ENCODE measurements at regions not wholly inside any gene's neighbourhood (a gene's known extent, or its start where the extent isn't known, plus 50 kb on each side); places are given as distances from the start of the nearest gene placed in this dataset.

DNA sequence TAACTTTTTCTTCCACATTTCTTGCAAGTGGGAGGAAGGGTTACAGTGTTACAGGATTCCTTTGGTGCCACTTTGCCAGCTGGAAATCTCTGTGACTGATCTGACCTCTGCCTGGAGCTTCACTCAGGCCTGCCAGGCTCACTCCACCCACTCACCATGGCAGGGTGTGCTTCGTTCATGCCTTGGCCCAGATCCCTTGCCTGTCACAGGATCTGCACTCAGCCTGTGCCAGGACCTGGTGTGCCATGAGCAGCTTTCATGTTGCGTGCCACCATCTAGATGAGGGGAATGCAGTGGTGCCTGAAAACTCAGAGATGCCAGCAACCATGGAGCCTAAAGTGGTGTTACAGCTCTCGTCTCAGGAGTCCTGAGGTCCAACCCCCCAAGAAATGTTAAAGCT is 2596.4 kb downstream of the PCDH7 start:
- no peak for DNase-seq (ENCODE audit: low read depth)

DNA sequence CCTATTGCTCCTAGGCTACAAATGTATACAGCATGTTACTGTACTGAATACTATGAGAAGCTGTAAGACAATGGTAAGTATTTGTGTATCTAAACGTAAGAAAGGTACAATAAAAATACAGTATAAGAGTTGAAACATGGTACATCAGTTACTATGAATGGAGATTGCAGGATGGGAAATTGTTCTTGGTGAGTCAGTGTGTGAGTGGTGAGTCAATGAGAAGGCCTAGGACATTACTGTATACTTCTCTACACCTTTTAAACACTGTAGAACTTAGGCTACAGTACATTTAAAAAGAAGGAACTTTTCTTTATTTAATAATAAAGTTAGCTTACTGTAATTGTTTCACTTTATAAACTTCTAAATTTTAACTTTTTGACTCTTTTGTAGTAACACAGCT is 2603.2 kb downstream of the PCDH7 start:
- DNase-seq (ENCODE audit: low read depth) = peak; percentile 28

DNA sequence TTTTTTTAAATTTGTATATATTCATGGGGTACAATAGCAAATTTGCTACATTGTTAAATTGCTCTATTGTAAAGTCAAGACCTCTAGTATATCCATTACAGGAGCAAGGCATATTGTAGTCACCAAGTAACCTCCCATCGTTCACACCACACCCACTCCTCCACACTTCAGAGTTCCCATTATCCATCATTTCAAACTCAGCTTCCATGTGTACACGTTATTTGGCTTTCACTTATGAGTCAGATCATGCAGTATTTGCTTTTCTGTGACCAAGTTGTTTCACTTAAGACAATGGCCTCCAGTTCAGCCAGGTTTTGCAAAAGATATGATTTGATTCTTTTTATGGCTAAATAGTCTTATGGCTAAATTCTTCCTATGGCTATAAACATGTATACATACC is 2614.2 kb downstream of the PCDH7 start:
- no peak for DNase-seq (ENCODE audit: low read depth)

DNA sequence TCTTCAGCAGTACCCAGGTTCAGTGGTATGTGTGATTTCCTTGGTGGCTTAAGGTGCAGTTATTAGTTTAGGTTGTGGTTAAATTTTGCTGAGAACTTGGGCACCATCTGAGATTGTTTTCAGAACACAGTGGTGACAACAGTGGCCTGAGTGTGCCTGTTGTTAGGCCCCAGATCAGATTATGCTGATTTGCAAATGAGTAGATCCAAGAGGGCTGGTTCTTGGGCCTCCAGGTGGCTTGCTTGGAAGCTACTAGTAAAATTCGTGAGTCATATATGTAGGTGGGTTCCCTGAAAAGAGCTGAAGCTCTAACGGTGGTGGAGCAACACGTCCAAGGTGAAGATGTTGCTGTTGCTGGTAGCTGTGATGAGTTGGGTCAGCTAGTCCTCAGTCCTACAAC is 2619.6 kb downstream of the PCDH7 start:
- no peak for DNase-seq (ENCODE audit: low read depth)

DNA sequence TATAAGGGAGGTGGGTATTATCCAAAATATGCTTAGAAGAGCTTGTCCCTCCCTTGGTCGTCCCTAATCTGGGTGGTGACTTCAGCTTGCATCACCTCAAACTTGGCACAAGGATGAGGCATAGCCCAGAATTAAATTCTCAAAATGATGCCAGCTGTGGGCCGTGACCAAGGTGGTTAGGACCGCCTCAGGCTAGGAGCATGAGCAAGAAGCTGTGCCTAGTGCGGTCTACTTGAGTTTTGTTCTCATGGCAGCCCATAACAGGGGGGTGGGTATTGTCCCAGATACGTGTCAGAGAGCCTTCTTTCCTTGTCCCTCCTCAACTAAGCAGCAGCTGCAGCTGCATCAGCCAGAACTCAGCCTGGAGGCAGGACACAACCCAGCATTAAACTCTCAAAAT is 2620.0 kb downstream of the PCDH7 start:
- no peak for DNase-seq (ENCODE audit: low read depth)

DNA sequence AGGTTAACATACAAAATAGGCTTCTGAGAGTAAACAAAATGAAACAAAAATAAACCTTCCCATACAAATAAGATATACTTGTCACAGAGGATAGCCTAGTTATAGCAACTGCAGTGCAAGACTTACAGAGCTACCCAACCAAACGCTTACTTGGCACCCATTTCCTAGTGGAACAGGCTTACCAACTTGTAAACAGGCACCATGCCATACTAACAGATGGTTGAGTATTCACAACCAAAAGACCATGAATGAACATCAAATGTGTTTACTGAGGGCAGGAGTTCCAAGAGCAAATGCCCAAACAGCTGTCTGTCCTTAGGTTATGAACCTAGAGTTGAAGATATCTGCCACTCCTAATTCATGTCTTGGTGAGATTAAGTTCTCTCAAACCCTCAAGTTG is 2629.2 kb downstream of the PCDH7 start:
- DNase-seq (ENCODE audit: low read depth) = no peak

DNA sequence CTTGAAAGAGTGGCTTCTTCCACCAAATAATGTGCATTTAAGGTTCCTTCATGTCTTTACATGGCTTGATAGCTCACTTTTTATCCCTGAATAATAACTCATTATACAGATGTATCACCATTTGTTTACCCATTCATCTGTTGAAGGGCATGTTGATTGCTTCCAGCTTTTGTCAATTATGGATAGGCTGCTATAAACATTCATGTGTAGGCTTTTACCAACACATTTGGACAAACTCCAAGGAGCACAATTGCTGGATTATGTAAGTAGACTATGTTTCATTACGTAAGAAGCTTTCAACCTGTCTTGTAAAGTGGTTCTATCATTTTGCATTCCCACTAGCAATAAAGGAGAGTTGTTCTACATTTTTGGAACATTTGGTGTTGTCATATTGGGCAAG is 2637.0 kb downstream of the PCDH7 start:
- DNase-seq (ENCODE audit: low read depth) = no peak

DNA sequence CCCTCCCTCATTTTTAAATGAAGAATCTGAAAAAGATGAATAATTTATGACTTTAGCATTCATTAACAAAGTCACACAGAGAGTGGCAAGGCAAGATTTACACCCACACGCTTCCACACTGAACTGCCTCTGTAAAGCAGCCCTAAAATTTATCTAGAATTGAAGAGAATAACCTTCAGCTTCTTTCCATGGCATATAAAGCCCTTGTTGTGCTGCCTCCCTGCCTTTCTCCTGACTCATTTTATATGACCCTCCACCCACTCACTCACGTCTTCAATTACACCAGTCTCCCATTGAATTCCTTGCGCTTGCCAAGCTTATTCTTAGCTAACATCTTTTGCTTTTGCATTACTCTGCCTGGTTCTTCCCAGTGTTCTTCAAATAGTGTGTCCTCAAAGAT is 2649.3 kb downstream of the PCDH7 start:
- DNase-seq (ENCODE audit: low read depth) = peak; percentile 86

DNA sequence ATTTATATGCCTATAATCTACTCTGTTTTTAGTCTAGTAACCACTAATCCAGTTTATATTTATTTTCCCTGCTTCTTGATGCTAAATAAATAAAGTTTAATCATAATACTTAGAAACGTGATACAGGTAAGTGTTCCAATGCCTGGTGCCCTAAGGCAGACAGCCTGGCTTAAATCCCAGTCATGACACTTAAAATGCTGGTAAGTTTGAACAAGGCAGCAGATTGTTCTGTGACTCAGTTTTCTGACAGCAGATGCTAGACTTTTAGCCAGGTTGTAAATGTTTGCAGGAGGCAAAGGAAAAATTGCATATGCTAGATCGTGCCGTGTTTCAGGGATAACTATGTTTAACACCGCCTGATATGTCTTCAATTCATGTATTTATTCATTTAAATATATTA is 2661.6 kb downstream of the PCDH7 start:
- DNase-seq (ENCODE audit: low read depth) = no peak

DNA sequence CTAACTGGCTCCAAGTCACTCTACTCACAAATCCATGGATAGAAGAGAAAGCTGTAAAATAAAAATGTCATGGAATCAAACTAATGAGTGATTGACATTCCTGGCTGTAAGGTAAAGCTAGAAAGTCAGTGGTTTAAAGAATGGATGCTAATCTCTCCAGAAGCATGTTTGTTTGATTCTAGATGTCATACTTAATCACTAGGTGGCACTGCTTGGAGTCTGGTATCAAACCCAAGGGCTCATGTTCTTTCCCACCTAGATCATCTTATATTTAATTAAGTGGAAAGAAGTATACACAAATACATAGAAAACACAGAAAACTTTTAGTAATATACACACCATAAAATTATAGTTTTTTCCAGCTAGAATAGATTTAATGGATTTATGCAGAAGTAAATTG is 2666.6 kb downstream of the PCDH7 start:
- no peak for DNase-seq (ENCODE audit: low read depth)

DNA sequence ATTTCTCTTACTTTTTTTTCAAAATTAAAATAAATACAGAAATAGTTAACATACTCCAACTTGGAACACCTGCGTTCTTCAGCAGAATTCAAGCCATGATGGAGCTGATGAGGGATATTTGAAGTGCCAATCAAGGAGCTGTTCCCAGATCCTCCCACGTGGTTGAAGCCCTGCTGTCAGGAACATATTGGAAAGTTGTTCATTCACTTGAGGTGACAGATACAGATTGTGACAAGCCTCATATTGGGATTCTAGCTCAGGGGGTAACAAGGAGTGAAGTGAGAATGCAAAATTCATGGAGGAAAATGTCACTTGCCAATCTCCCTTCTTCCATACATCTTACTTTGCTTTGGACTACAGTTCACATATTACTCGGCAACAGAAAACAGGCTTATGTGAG is 2670.8 kb downstream of the PCDH7 start:
- no peak for DNase-seq (ENCODE audit: low read depth)

DNA sequence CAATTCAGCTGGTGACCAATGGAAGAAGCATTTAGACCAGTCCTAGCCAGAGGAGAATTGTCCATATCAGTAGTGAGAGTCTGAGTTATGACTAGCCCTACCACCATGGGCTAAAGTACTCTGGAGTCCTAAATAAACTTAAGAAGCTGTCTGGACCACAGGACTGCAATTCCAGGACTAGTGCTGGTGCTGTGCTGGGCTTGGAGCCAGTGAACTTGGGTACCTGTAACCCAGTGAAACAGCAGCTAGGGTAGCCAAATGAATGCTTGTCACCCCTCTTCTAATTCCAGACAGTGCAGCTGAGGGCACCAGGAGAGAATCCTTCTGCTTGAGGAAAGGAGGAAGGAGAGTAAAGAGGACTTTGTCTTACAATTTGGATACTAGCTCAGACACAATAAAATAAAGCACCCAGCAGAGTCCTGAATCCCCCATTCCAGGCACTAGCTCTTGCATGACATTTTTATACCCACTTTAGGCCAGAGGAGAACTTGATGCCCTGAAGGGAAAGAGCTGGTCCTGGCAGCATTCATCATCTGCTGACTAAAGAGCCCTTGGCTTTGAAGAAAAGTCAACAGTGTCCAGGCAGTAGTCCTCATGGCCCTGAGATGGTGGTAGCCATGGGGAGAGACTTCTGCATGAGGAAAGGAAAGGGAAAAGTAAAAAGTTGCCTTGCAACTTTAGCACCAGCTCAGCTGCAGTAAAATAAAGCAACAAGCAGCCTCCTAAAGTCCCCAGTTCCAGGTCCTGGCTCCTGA is 2675.7 kb downstream of the PCDH7 start:
- DNase-seq (ENCODE audit: low read depth) = peak; percentile 31

DNA sequence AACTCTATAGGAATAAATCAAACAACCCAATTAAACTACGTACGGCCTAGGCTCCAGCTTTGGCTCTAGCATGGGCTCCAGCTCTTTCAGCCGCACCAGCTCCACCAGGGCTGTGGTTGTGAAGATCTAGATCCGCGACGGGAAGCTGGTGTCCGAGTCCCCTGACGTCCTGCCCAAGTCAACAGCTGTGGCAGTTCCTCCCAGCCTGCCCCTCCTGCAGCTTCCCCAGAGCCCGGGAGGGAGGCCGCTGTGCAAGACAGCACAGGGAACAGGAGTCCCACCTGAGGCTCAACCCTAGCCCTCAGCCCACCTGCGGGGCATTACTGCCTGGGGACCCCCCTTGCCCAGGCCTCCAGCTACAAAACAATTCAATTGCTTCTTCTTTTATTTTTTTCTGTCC is 2680.3 kb downstream of the PCDH7 start:
- DNase-seq (ENCODE audit: low read depth) = no peak

DNA sequence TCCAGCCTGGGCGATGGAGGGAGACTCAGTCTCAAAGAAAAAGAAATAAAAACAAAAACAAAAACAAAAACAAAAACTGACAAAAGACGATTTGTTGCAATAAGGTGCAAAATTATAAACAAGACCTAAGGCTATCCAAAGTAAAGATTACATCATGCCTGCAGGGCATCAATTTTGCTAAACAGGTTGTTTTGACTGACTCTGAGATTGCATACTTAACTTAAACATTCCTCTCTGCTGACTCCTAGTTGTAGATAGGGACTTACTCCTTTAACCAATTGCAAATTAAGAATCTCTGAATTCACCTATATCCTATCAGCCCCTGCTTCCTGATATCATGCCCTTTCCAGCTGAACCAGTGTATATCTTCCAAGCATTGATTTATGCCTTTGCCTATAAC is 2687.3 kb downstream of the PCDH7 start:
- peak; percentile 8 for DNase-seq (ENCODE audit: low read depth)

DNA sequence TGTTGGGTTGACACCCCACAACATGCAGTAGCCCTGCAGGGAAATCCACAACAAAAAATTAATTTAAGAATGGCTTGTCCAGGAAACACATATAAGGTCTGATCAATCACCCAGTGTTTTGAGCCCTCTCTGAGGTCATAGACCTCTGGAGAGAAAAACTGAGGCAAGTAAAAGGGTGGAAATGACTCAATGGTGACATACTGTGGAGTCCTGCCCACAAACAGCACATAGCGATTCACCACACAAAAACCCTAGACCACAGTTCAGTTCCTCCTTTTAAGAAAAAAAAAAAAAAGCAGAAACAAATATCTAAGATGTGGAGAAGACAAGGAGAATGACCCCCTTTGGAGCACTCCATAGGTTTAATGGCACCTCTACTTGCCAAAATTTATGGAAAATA is 2691.0 kb downstream of the PCDH7 start:
- DNase-seq (ENCODE audit: low read depth) = peak; percentile 20

DNA sequence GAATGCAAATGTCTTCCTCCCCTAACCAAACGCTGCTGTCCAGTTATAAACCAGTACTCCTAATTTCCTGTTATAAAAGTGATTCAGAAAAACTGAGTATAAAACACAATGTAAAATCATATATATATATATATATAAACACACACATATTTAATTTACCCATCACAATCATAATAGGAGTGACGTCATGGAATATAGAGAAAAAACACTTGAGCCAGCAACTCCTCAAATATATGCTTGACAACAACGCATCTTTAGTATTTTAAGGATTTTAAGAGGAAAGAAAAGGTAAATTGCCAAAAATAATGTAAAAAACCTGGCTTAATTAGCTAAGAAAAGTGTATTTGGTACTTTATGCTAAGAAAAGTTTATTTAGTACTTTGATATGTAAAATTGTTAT is 2701.7 kb downstream of the PCDH7 start:
- DNase-seq (ENCODE audit: low read depth) = no peak

DNA sequence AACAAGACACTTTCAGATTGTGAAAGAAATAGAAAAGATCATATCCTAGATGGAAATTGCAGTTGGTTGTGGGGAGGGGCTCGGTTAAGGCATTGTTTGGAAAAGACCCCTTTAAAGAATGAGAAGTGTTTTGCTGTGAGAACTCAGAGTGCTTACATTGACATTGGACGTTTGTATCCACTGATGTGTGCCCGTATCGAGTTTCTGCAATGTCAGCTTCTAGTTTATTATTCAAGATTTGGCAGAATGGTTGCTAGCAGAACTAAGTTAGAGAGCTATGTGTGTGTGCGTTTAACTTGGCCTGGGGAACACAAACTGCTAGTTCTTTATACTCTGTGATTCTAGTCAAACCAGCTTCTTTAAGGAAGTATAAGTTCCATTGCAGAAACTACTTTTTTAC is 2702.5 kb downstream of the PCDH7 start:
- no peak for DNase-seq (ENCODE audit: low read depth)

DNA sequence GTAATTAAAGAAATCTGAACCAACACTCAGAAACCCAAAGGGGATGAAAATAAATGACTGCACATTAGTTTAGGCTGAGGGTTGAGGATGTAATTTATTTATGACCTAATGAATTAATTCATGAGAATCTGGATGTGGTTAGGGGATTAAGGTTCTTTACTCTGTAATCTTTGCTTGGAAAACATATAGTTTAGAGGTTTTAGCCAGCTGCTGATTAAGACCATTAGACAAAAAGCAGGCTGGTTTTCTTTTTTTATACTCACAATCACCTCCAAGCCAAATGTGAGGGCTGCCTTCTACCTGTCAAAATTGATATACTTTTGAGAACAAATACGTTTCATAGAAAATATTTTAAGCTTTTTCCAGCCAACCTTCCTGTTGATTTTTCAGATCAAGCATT is 2705.8 kb downstream of the PCDH7 start:
- DNase-seq (ENCODE audit: low read depth) = peak; percentile 50

DNA sequence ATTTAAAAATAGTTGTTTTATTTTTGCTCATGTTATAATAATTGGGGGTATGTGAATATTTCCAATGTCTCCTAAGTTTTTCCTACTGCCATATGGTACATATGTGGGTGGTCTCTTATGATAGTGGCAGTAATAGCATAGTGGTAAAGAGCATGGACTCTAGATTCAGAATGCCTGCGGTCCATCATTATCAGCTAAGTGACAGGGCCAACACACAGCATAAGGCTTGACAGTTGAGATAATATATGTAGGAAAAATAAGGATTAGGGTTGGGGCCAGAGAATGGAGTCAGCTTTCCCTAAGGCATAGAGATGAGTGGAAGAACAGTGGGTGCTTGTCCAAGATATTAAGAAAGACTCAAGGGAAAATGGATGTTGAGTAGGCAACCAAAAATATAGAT is 2707.5 kb downstream of the PCDH7 start:
- no peak for DNase-seq (ENCODE audit: low read depth)

DNA sequence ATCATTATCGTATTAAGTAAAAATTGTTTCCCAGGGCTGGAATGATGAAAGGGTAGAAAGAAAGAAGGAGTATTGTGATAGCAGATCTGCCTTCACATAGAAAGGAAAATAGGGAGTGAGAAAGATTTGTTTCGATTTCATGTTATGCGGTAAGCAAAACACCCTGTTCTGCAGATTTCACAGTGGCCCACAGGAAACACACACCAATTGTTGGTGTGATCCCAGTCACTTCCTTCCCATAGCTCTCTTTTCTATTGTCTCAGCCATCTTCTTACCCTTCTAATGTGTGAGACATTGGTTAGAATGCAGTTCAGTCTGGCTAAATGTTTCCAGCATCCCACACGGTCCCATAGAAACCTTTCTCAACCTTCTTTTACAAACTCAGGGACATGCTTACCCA is 2709.8 kb downstream of the PCDH7 start:
- DNase-seq (ENCODE audit: low read depth) = no peak

DNA sequence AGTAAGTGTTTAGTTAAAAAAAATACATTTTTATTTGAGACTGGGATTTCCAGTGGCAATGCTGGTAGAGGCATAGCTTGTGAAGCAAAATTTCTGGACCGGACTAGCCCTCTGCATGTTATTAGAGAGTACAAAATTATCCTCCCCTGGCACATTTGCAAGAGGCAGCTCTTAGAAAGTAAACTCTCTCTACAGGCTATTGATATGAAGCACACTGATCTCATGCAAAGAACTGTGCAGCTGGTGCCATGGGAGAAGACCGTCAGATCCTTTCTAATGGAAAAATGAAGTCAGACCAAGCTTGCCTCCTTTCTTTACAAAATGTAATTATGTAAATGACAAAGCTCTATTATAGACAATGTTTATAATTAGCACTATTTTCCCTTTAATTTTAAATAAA is 2717.2 kb downstream of the PCDH7 start:
- no peak for DNase-seq (ENCODE audit: low read depth)

DNA sequence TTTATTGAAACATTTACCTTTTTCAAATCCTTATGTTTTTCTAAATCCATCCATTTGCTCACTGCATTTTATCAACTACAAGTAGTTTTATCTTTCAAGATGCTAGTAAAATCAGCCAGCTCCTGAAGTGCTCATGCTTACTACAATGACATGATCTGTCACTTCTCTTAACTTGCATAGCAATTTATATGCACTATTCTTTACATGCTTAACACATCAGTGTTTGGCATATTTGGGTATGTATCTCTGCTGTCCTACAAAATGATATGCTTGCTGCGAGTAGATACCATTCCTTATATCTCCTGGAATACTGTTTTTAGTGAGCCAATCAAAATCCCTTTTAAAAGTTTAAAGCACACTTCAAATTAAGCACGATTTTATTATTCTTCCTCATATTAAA is 2726.8 kb downstream of the PCDH7 start:
- DNase-seq (ENCODE audit: low read depth) = no peak

DNA sequence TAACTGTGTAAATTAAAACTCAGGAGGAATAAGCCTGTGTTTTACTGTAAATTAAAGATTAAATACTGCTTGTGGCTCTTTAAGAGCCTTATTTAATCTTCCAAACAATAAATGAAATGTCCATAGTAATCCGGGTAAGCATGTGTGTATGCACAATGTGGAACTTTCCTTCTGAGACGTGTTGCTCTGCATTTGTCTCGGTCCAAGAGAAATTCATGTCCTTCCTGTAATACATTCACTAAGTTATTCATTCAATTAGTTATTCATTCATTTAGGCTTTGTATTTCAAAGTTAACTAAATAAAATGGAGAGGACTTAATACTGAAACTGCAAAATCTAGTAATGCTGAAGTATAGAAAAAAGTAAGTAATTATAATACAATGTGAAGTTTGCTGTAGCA is 2728.8 kb downstream of the PCDH7 start:
- no peak for DNase-seq (ENCODE audit: low read depth)

DNA sequence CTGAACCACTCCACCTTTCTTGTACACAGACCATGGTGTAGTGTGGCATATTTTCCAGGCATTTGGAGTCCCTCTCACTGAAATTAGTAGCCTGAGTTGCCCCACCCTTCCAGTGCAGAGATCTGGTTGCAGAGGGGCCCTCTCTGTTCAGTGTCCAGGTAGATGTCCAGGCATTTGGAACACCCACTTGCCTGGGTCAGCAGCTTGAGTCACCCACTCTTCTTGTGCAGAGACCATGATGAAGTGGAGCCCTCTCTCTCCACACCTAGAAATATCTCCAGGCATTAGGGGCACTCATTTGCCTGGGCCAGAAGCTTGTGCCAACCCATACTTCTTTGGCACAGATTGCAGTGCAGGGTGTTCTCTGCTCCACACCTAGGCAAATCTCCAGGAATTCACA is 2733.3 kb downstream of the PCDH7 start:
- no peak for DNase-seq (ENCODE audit: low read depth)

DNA sequence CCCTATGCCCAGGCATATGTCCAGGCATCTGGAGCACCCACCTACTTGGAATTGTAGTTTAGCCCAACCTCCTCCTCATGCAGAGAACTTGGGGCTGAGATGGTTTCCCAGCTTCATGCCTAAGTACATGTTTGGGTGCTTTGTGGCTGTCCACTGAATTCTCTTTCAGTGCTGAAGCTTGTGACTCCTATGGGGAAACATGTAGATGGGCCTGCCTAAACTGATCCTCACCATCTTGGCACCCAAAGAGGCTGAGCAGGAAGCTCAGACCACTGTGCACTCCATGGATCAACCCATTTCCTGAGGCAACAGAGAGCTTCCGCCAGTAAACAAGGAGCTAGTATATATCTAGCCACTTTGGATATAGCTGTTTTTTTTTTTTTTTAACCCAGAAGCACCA is 2733.7 kb downstream of the PCDH7 start:
- DNase-seq (ENCODE audit: low read depth) = no peak
